PC-3 (cell line): ENCODE measurements at regions not wholly inside any gene's neighbourhood (a gene's known extent, or its start where the extent isn't known, plus 50 kb on each side); places are given as distances from the start of the nearest gene placed in this dataset.

ENCODE experiments used
- ATAC-seq: fragments of 200-7000 bp; cut with Tn5 transposase; 2 replicates; pipeline ENCODE4 v1.9.1; 2020; ENCODE audit warnings: mild to moderate bottlenecking, moderate library complexity
- BruUV-seq: library from RNA; stranded (reverse); fragments of 400-500 nt; replicated peaks from 2 replicates; lab custom pipeline; 2021; lab: Mats Ljungman, UMichigan
- CTCF ChIA-PET: fragments of 300-600 bp; sonication (Branson Sonifier 250); formaldehyde crosslinking; loops from one replicate; lab custom pipeline; 2022; ENCODE audit warnings: antibody characterized with exemption; lab: Charles Lee
- POLR2A ChIA-PET: fragments of 300-600 bp; sonication (Branson Sonifier 250); formaldehyde crosslinking; loops from one replicate; lab custom pipeline; 2022; ENCODE audit warnings: antibody characterized with exemption; ENCODE audit not compliant: unreplicated experiment; lab: Charles Lee
- DNase-seq: peaks from one replicate; pipeline ENCODE4 v3.0.0-alpha.2; 2015
- H2AFZ ChIP-seq: fragments of 300-600 bp; sonication (generic); 2 replicates; pipeline ENCODE4 v1.6.0; 2016; ENCODE audit warnings: antibody characterized with exemption, low read length
- H3F3A ChIP-seq: fragments of 300-600 bp; sonication (generic); one replicate; pipeline ENCODE4 v1.6.0; 2017; ENCODE audit warnings: antibody characterized with exemption, low read length, control low read depth, mild to moderate bottlenecking; ENCODE audit not compliant: unreplicated experiment
- H3K27ac ChIP-seq: fragments of 300-600 bp; sonication (generic); 2 replicates; pipeline ENCODE4 v1.5.1; 2016; ENCODE audit warnings: mild to moderate bottlenecking, low read length
- H3K27me3 ChIP-seq: fragments of 300-600 bp; sonication (generic); 2 replicates; pipeline ENCODE4 v1.6.1; 2016; ENCODE audit warnings: low read length, mixed read lengths
- H3K36me3 ChIP-seq: fragments of 300-600 bp; sonication (generic); 2 replicates; pipeline ENCODE4 v1.6.1; 2016; ENCODE audit warnings: low read depth, mixed run types, low read length, mixed read lengths
- H3K4me1 ChIP-seq: fragments of 300-600 bp; sonication (generic); 2 replicates; pipeline ENCODE4 v1.5.1; 2016; ENCODE audit warnings: low read length; ENCODE audit not compliant: insufficient read depth
- H3K4me2 ChIP-seq: fragments of 300-600 bp; sonication (generic); 2 replicates; pipeline ENCODE4 v1.6.0; 2016; ENCODE audit warnings: low read length
- H3K4me3 ChIP-seq: fragments of 300-600 bp; sonication (generic); 2 replicates; pipeline ENCODE4 v1.5.1; 2016; ENCODE audit warnings: mild to moderate bottlenecking, low read length, mixed read lengths
- H3K79me2 ChIP-seq: fragments of 300-600 bp; sonication (generic); 2 replicates; pipeline ENCODE4 v1.6.1; 2017; ENCODE audit warnings: low read length, mixed read lengths
- H3K9ac ChIP-seq: fragments of 300-600 bp; sonication (generic); 2 replicates; pipeline ENCODE4 v1.6.0; 2016; ENCODE audit warnings: mild to moderate bottlenecking, low read length
- H3K9me2 ChIP-seq: fragments of 300-600 bp; sonication (generic); replicated peaks from 2 replicates; pipeline ENCODE4 v1.6.1; 2016; ENCODE audit warnings: mixed run types, low read length, mixed read lengths
- H3K9me3 ChIP-seq: fragments of 300-600 bp; sonication (generic); 2 replicates; pipeline ENCODE4 v1.6.1; 2016; ENCODE audit warnings: low read length, mixed read lengths
- H4K20me1 ChIP-seq: fragments of 300-600 bp; sonication (generic); 2 replicates; pipeline ENCODE4 v1.6.1; 2016; ENCODE audit warnings: low read length, mixed read lengths
- CTCF ChIP-seq: fragments of 300-600 bp; sonication (generic); conservative IDR thresholded peaks from 2 replicates; pipeline ENCODE4 v1.5.1; 2017; ENCODE audit warnings: antibody characterized with exemption, low read depth, mild to moderate bottlenecking, low read length
- EZH2 ChIP-seq: fragments of 300-600 bp; sonication (generic); IDR thresholded peaks from one replicate; pipeline ENCODE4 v1.6.1; 2017; ENCODE audit warnings: antibody characterized with exemption, mild to moderate bottlenecking, low read length; ENCODE audit not compliant: unreplicated experiment
- EZH2phosphoT487 ChIP-seq: fragments of 300-600 bp; sonication (generic); IDR thresholded peaks from 2 replicates; pipeline ENCODE4 v1.6.1; 2018; ENCODE audit warnings: mild to moderate bottlenecking, antibody characterized with exemption, low read length, borderline replicate concordance
- intact Hi-C: fragments of 100-400 bp; cut with micrococcal nuclease; formaldehyde crosslinking; loops from 2 replicates; pipeline ENCODE4 v1.9.0; 2023

- no peak for TF ChIP-seq EZH2phosphoT487
- no peak for TF ChIP-seq EZH2
- TF ChIP-seq CTCF: no peak
- H3K9me3 ChIP-seq: no peaks in the 10 kb centered on the region
- H3K4me3 ChIP-seq: no peak overlapping the region
- no peaks in the 10 kb centered on the region for H3F3A ChIP-seq
- H3K4me2 ChIP-seq: no peak overlapping the region
- no peaks in the 10 kb centered on the region for H3K4me1 ChIP-seq
- ATAC-seq (no peak), DNase-seq (no peak)
- no peak overlapping the region for H3K9ac ChIP-seq
- 0 out of 2 replicates have a peak, but pooled peaks cover 10% of the 10 kb centered on the region for H3K27me3 ChIP-seq
- intact Hi-C loops: no loop called here
- H3K9me2 ChIP-seq: no peaks in the 10 kb centered on the region
- CTCF ChIA-PET: no interaction called here
- no peaks in the 10 kb centered on the region for H3K79me2 ChIP-seq
- H3K27ac ChIP-seq: no peak overlapping the region
- no peaks in the 10 kb centered on the region for H3K36me3 ChIP-seq
- POLR2A ChIA-PET: no interaction called here
- H2AFZ ChIP-seq: no peak overlapping the region
- no TSS peak for BruUV-seq
- no peaks in the 10 kb centered on the region for H4K20me1 ChIP-seq
These were observed 1071.4 kb downstream of the BCL11B start for GRCh38 chr14:98200601-98201000.

DNA sequence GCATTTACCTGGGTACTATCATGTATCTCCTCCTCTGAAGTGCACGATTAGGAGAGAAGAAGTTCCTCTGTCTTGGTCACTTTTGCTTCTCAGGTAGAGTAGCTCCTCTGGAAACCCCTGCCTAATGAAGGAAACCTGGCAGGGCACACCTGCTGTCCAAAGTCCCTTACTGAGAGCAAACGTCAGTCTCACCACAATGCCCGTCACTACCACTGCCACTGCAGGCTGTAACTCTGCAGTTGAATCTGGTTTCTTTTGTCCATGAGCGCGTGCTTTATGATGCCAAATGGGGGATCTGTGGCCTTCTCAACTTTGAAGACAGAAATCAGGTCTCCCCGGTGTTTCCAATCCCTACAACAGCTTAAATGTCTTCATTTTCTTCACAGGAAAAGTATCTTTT lies 1068.6 kb downstream of the BCL11B start:
- no peak for ATAC-seq
- H3K4me3 ChIP-seq: no peak overlapping the region
- TF ChIP-seq EZH2phosphoT487 (no peak), EZH2 (no peak), CTCF (no peak)
- no peak overlapping the region for H3K4me2 ChIP-seq
- no peaks in the 10 kb centered on the region for H4K20me1 ChIP-seq
- H3F3A ChIP-seq: no peaks in the 10 kb centered on the region
- H3K9me3 ChIP-seq: no peaks in the 10 kb centered on the region
- intact Hi-C loops: no loop called here
- no peaks in the 10 kb centered on the region for H3K79me2 ChIP-seq
- no peak for DNase-seq
- H3K9me2 ChIP-seq: no peaks in the 10 kb centered on the region
- no peak overlapping the region for H3K9ac ChIP-seq
- 0 out of 2 replicates have a peak, but pooled peaks cover 10% of the 10 kb centered on the region for H3K27me3 ChIP-seq
- H3K27ac ChIP-seq: no peak overlapping the region
- POLR2A ChIA-PET: no interaction called here
- CTCF ChIA-PET: no interaction called here
- no peaks in the 10 kb centered on the region for H3K4me1 ChIP-seq
- H3K36me3 ChIP-seq: no peaks in the 10 kb centered on the region
- BruUV-seq: no TSS peak
- H2AFZ ChIP-seq: no peak overlapping the region

DNA sequence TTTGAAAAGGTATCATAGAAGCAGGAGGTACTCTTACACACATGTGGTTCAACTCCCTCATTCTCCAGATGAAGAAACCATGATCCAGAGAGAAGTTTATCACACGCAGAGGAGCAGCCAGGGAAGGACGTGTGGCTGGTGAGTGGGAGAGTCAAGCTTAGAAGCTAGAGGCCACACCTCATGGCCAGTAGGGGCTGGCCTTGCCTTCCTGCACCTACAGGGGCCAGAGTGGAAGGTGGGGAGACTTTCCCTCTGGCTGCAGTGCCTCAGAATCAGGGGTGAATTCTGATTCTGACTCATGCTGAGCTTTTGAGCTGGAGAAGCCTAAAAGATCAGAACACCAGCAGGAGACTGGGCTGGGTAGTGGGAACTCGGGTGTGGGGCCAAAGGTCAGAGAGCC lies 1067.9 kb downstream of the BCL11B start:
- no peaks in the 10 kb centered on the region for H3K36me3 ChIP-seq
- H3K9me2 ChIP-seq: no peaks in the 10 kb centered on the region
- H3K4me3 ChIP-seq: no peak overlapping the region
- no peak overlapping the region for H3K4me2 ChIP-seq
- no peaks in the 10 kb centered on the region for H3F3A ChIP-seq
- BruUV-seq: no TSS peak
- no peak for TF ChIP-seq EZH2phosphoT487
- TF ChIP-seq EZH2: no peak
- no peak for TF ChIP-seq CTCF
- H3K27me3 ChIP-seq: 0 out of 2 replicates have a peak, but pooled peaks cover 10% of the 10 kb centered on the region
- no peaks in the 10 kb centered on the region for H4K20me1 ChIP-seq
- no peak overlapping the region for H3K27ac ChIP-seq
- DNase-seq: no peak
- ChIA-PET POLR2A (no interaction called here), CTCF (no interaction called here)
- intact Hi-C loops: no loop called here
- no peaks in the 10 kb centered on the region for H3K79me2 ChIP-seq
- no peak overlapping the region for H3K9ac ChIP-seq
- no peak for ATAC-seq
- no peaks in the 10 kb centered on the region for H3K4me1 ChIP-seq
- H2AFZ ChIP-seq: no peak overlapping the region
- H3K9me3 ChIP-seq: no peaks in the 10 kb centered on the region
